HG02981 (cell line): ENCODE measurements at regions not wholly inside any gene's neighbourhood (a gene's known extent, or its start where the extent isn't known, plus 50 kb on each side); places are given as distances from the start of the nearest gene placed in this dataset.
"Not testable (repeated sequence)": the region's sequence is repeated elsewhere in the genome, so short reads cannot be mapped to it uniquely, and the experiment has no call there.

ENCODE experiments used
- ATAC-seq: cut with Tn5 transposase; IDR thresholded peaks from one replicate; pipeline ENCODE4 v1.9.1; 2021; ENCODE audit warnings: mild to moderate bottlenecking, moderate library complexity; ENCODE audit not compliant: unreplicated experiment

GRCh38 chr2:128413718-128414341 is 95.2 kb upstream of the HS6ST1 start:
- ATAC-seq = no peak

GRCh38 chr2:128414351-128414750 is 95.7 kb upstream of the HS6ST1 start:
- no peak for ATAC-seq

- no peak for ATAC-seq
These were observed 96.5 kb upstream of the HS6ST1 start for GRCh38 chr2:128414946-128415778.

- ATAC-seq = no peak
These were observed 97.1 kb upstream of the HS6ST1 start for GRCh38 chr2:128415779-128416061.

- ATAC-seq = no peak
These were observed 97.6 kb upstream of the HS6ST1 start for GRCh38 chr2:128416109-128416785.

GRCh38 chr2:128416806-128417205 is 98.1 kb upstream of the HS6ST1 start:
- ATAC-seq = no peak

GRCh38 chr2:128417264-128417663 is 98.6 kb upstream of the HS6ST1 start:
- ATAC-seq = not testable (repeated sequence)

GRCh38 chr2:128420131-128420530 is 101.5 kb upstream of the HS6ST1 start:
- no peak for ATAC-seq

- no peak for ATAC-seq
These were observed 102.1 kb upstream of the HS6ST1 start for GRCh38 chr2:128420776-128421175.

GRCh38 chr2:128421286-128421685 is 102.6 kb upstream of the HS6ST1 start:
- no peak for ATAC-seq

- no peak for ATAC-seq
These were observed 103.2 kb upstream of the HS6ST1 start for GRCh38 chr2:128421861-128422311.

GRCh38 chr2:128422571-128422970 is 103.9 kb upstream of the HS6ST1 start:
- no peak for ATAC-seq

- ATAC-seq = no peak
These were observed 105.1 kb upstream of the HS6ST1 start for GRCh38 chr2:128423788-128424165.

- no peak for ATAC-seq
These were observed 105.9 kb upstream of the HS6ST1 start for GRCh38 chr2:128424406-128425171.

GRCh38 chr2:128425216-128425615 is 106.5 kb upstream of the HS6ST1 start:
- no peak for ATAC-seq

- no peak for ATAC-seq
These were observed 107.3 kb upstream of the HS6ST1 start for GRCh38 chr2:128425731-128426620.

- no peak for ATAC-seq
These were observed 108.7 kb upstream of the HS6ST1 start for GRCh38 chr2:128427413-128427755.

GRCh38 chr2:128428415-128428814 is 109.7 kb upstream of the HS6ST1 start:
- ATAC-seq = no peak

- ATAC-seq = no peak
These were observed 113.8 kb upstream of the HS6ST1 start for GRCh38 chr2:128432423-128432822.

GRCh38 chr2:128433911-128434550 is 115.4 kb upstream of the HS6ST1 start:
- no peak for ATAC-seq
